ENCODE measurements at regions not wholly inside any gene's neighbourhood (a gene's known extent, or its start where the extent isn't known, plus 50 kb on each side); places are given as distances from the start of the nearest gene placed in this dataset.

DNA sequence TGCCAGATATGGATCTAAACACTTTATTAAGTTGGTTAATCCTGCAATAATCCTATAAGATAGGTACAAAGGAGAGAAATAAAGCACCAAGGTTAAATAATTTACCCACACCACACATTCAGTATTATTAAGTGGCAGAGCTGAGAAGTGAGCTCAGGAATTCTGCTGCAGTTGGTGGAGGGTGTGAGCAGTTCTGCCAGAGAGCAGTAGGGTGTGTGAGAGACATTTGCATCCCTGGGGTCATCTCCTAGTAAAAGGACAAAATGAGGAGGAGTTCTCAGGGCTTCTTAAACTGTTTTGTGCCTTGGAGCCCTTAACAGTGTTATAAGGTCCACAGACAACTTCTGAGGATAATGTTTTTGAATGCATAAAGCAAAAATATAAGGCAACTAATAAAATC, 484.5 kb downstream of the TAFA4 start:
- TF ChIP-seq, protein P1, sequence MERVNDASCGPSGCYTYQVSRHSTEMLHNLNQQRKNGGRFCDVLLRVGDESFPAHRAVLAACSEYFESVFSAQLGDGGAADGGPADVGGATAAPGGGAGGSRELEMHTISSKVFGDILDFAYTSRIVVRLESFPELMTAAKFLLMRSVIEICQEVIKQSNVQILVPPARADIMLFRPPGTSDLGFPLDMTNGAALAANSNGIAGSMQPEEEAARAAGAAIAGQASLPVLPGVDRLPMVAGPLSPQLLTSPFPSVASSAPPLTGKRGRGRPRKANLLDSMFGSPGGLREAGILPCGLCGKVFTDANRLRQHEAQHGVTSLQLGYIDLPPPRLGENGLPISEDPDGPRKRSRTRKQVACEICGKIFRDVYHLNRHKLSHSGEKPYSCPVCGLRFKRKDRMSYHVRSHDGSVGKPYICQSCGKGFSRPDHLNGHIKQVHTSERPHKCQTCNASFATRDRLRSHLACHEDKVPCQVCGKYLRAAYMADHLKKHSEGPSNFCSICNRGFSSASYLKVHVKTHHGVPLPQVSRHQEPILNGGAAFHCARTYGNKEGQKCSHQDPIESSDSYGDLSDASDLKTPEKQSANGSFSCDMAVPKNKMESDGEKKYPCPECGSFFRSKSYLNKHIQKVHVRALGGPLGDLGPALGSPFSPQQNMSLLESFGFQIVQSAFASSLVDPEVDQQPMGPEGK (CRISPR knock-in tag; IDR thresholded peaks at IDR 0.05; ENCODE audit: borderline replicate concordance), result no peak
- TF ChIP-seq, protein P2, sequence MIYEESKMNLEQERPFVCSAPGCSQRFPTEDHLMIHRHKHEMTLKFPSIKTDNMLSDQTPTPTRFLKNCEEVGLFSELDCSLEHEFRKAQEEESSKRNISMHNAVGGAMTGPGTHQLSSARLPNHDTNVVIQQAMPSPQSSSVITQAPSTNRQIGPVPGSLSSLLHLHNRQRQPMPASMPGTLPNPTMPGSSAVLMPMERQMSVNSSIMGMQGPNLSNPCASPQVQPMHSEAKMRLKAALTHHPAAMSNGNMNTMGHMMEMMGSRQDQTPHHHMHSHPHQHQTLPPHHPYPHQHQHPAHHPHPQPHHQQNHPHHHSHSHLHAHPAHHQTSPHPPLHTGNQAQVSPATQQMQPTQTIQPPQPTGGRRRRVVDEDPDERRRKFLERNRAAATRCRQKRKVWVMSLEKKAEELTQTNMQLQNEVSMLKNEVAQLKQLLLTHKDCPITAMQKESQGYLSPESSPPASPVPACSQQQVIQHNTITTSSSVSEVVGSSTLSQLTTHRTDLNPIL (CRISPR knock-in tag; IDR thresholded peaks at IDR 0.05; ENCODE audit: low read depth), result no peak
- no peak for TF ChIP-seq ZFP3 (CRISPR knock-in tag; IDR thresholded peaks at IDR 0.05)
- TF ChIP-seq, protein P3, sequence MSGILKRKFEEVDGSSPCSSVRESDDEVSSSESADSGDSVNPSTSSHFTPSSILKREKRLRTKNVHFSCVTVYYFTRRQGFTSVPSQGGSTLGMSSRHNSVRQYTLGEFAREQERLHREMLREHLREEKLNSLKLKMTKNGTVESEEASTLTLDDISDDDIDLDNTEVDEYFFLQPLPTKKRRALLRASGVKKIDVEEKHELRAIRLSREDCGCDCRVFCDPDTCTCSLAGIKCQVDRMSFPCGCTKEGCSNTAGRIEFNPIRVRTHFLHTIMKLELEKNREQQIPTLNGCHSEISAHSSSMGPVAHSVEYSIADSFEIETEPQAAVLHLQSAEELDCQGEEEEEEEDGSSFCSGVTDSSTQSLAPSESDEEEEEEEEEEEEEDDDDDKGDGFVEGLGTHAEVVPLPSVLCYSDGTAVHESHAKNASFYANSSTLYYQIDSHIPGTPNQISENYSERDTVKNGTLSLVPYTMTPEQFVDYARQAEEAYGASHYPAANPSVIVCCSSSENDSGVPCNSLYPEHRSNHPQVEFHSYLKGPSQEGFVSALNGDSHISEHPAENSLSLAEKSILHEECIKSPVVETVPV (CRISPR knock-in tag; IDR thresholded peaks at IDR 0.05), result no peak

All from SK-N-SH treated with all-trans-retinoic acid at 6 μM for 48 hours (cell line).